ENCODE measurements at regions not wholly inside any gene's neighbourhood (a gene's known extent, or its start where the extent isn't known, plus 50 kb on each side); places are given as distances from the start of the nearest gene placed in this dataset.

DNA sequence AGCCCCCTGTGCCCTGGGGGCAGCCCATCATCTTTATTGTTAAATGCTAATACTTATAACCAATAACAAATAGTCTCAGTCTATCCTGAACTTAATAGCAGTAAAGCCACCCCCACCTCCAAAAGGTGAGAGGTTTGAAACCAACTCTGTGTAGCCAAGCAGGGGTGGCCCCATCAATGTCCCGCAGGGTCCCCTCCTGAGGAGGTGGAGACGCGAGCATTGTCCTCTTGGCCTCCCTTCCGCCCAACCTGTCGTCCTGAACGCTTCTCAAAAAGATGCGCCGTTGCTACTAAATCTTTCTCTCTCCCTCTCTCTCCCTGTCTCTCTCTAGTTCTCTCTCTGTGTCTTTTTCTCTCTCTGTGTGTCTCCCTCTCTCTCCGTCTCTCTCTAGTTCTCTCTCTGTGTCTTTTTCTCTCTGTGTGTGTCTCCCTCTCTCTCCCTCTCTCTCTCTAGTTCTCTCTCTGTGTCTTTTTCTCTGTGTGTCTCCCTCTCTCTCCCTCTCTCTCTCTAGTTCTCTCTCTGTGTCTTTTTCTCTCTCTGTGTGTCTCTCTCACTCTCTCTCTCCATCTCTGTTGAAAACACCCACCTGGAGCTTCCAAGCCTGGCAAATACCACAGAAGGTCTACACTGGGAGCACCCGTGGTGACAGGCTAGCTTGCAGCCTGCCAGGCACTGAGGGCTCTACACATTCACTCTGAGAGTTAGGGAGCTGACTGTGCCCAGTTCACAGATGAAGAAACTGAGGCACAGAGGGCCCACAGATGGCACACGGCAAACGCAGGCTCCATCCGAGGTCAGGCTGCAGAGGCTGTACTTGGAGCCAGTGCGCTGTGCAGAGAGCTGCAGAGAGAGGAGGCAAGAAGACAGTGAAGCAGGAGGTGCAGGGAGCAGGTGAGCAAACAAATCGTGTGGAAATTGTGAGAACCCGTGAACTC, 185.9 kb downstream of the C16orf95 start:
- H3K9me3 Mint-ChIP-seq: peaks cover 4% of the 10 kb centered on the region
- H3K4me3 Mint-ChIP-seq: no peak overlapping the region
- H3K4me1 Mint-ChIP-seq: no peaks in the 10 kb centered on the region
- H3K27ac Mint-ChIP-seq: no peak overlapping the region
- no peaks in the 10 kb centered on the region for H3K36me3 Mint-ChIP-seq
- H3K27me3 Mint-ChIP-seq: no peaks in the 10 kb centered on the region

- Mint-ChIP-seq H3K27me3 (no peaks in the 10 kb centered on the region), H3K9me3 (peaks cover 4% of the 10 kb centered on the region), H3K27ac (no peak overlapping the region), H3K4me1 (no peaks in the 10 kb centered on the region), H3K36me3 (peaks cover 1% of the 10 kb centered on the region), H3K4me3 (no peak overlapping the region)
Observed at GRCh38 chr16:87131996-87132345, 185.2 kb downstream of the C16orf95 start.

GRCh38 chr16:87132361-87133014, 184.7 kb downstream of the C16orf95 start:
- H3K27me3 Mint-ChIP-seq: no peaks in the 10 kb centered on the region
- H3K4me3 Mint-ChIP-seq: no peak overlapping the region
- no peaks in the 10 kb centered on the region for H3K4me1 Mint-ChIP-seq
- H3K27ac Mint-ChIP-seq: no peak overlapping the region
- peaks cover 1% of the 10 kb centered on the region for H3K36me3 Mint-ChIP-seq
- peaks cover 4% of the 10 kb centered on the region for H3K9me3 Mint-ChIP-seq

DNA sequence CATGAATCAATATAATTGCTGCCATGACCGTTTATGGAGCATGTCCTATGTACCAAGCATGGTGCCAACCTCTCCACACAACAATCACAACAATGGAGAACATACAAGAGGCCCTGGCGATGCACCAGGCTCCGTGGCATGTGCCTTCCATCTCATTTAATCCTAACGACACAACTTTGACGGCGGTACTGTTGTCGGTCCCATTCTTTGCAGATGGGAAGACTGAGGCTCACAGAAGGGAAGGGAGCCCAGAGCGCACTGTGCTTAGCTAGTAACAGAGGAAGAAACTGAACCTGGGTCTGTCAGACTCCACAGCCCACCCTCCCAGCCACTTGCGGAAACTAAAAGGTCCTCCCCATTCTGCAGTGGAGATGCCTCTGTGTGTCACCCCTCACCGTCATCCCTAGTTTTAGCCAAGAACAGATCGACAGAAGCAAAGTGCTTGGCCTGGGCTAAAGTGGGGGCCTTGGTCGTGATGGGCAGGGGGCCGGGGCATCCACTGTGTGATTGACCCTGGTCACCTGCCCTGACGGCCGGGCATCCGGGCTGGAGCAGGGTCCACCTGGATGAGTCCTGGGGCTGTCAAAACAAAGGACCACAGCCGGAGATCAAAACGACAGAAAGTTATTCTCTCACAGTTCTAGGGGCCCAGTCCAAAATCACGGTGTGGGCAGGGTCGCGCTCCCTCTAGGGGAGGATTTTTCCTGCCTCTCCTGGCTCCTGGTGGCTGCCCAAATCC, 183.9 kb downstream of the C16orf95 start:
- no peaks in the 10 kb centered on the region for H3K27me3 Mint-ChIP-seq
- no peak overlapping the region for H3K4me3 Mint-ChIP-seq
- H3K9me3 Mint-ChIP-seq: peaks cover 4% of the 10 kb centered on the region
- H3K27ac Mint-ChIP-seq: no peak overlapping the region
- H3K4me1 Mint-ChIP-seq: no peaks in the 10 kb centered on the region
- H3K36me3 Mint-ChIP-seq: peaks cover 1% of the 10 kb centered on the region

GRCh38 chr16:87133966-87134627, 183.1 kb downstream of the C16orf95 start:
- Mint-ChIP-seq H3K36me3 (peaks cover 2% of the 10 kb centered on the region), H3K9me3 (peaks cover 2% of the 10 kb centered on the region), H3K4me1 (no peaks in the 10 kb centered on the region), H3K27me3 (no peaks in the 10 kb centered on the region), H3K4me3 (no peak overlapping the region), H3K27ac (no peak overlapping the region)

- Mint-ChIP-seq H3K4me3 (no peak overlapping the region), H3K9me3 (no peaks in the 10 kb centered on the region), H3K27ac (no peak overlapping the region), H3K27me3 (no peaks in the 10 kb centered on the region), H3K36me3 (peaks cover 4% of the 10 kb centered on the region), H3K4me1 (no peaks in the 10 kb centered on the region)
Observed at GRCh38 chr16:87134628-87134995, 182.6 kb downstream of the C16orf95 start.

DNA sequence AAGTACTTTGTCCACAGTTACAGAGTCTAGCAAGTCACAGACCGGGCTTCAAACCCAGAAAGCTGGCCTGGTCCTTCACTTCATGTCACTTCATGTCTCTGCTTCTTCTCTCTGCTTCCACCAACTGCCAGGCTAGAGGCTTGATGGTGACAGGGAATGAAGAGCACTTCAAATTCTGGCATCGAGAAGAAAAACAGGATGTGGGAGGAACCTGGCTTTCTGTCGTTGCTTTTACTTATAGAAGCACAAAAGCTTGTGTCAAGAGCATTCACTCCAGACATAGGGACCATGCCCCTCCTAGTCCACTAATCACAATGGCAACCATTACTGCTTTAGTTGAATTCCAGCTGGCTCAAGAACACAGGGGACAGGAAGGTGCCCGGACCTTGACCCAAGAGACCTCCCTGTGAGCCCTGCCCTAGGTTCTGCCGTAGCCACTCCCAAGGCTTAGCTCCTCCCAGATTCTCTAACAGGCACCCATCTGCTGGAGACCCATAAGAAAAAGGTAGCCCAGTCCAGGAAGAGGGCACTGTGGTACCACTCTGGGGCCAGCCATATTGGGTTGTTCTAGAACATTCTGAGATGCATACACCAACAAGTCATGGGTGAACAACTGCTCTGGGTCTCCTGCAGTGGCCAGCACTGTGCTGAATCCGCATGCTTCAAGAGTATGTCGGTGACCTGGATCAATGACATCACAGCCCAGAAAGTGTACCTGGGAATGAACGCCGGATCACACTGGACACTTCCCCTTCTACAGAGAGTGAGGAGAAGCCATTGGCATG, 181.8 kb downstream of the C16orf95 start:
- Mint-ChIP-seq H3K27ac (no peak overlapping the region), H3K4me3 (no peak overlapping the region), H3K9me3 (no peaks in the 10 kb centered on the region), H3K4me1 (no peaks in the 10 kb centered on the region), H3K36me3 (peaks cover 4% of the 10 kb centered on the region), H3K27me3 (no peaks in the 10 kb centered on the region)

GRCh38 chr16:87138316-87138715, 178.9 kb downstream of the C16orf95 start:
- no peak overlapping the region for H3K4me3 Mint-ChIP-seq
- no peaks in the 10 kb centered on the region for H3K4me1 Mint-ChIP-seq
- H3K27me3 Mint-ChIP-seq: no peaks in the 10 kb centered on the region

DNA sequence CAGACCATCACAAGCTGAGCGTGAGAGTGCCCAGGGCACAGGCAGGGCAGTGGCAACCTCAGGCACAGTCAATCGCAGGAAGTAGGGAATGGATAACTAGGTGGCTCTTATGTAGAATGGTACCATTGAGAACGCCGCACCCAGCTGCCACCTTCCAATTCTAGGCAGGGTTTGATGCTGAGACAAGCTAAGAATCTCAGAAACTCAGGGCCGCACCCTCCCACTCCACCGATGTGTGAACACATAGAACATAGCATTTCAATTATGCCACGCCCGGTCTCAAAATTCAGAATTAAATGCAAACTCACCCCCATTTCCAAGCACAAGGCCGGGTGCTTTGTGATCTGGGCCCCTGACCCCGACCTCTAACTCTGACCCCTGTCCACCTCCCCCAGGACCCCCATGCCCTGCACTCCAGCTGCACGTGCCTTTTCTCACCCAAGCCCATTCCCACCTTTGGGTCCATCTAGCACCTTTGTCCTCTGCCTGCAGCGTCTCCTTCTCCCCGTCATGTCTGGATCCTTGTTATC, 178.4 kb downstream of the C16orf95 start:
- Mint-ChIP-seq H3K4me1 (no peaks in the 10 kb centered on the region), H3K27ac (no peak overlapping the region), H3K4me3 (no peak overlapping the region), H3K9me3 (no peaks in the 10 kb centered on the region), H3K36me3 (peaks cover 4% of the 10 kb centered on the region), H3K27me3 (no peaks in the 10 kb centered on the region)

More at GRCh38 chr16:87138316-87138715, 178.9 kb downstream of the C16orf95 start:
- Mint-ChIP-seq H3K9me3 (no peaks in the 10 kb centered on the region), H3K36me3 (peaks cover 4% of the 10 kb centered on the region), H3K27ac (no peak overlapping the region)

DNA sequence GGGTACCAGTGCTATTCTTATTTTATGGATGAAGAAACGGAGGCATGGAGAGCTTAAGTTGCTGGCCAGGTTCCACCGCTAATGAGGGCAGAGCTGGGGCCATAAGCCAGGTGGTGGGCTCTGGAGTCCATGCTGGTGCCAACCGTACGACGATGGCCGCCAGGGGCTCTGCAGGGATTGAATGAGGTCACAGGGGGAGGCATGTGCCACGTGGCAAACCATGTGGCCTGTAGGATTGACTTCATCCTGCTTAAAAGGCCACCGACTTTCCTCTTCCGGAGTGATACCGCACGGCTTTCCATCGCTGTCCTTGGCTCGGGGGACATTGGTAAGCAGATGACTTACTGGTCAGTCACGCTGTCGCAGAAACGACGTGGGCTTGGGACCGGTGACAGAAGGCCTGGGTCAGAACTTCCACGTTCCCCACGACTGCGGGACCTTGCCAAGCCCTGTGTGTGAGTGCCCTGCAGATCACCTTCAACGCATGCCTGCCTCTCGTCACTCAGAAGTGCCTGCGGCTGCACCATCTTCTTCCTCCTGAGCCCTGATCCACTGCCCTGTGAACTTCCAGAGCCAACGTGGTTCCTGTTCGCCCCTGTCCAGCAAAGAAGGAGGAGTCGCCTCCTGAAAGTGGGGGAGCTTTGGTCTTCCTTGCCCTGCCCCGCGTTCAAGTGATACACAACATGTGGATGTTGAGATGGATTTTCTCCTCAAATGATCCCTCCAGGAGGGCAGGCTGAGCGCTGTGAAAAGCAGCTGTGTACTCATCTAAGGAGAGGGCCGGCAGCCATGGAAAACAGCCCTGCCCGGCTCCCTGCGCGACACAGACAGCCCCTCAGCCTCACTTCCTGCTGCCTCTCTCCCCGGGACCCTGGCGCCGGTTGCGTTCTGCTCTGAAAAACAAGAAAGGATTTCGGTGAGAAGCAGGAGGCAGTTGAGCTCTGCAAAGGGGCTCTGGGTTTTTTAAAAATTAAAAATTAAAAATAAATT, 176.7 kb downstream of the C16orf95 start:
- no peaks in the 10 kb centered on the region for H3K9me3 Mint-ChIP-seq
- H3K36me3 Mint-ChIP-seq: peaks cover 4% of the 10 kb centered on the region
- no peak overlapping the region for H3K4me3 Mint-ChIP-seq

DNA sequence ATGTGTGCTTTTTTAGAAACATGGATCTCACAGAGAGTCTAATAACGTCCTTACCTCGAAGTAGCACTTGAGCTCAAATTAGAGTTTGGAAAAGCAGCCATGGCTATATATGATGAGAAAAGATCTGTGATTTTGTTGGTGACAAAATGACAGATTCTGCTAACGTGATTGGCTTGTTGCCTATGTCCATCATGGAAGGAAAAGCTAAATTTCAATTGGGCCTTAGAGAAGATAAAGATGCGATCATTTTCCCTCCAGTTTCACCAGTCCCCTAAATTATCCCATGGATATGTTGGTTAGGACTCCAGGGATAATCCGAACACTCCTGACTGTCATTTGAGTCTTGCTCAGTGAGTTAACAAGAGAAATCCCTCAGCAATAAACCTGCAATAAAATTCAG, 175.8 kb downstream of the C16orf95 start:
- H3K4me3 Mint-ChIP-seq: no peak overlapping the region
- no peak overlapping the region for H3K27ac Mint-ChIP-seq
- H3K36me3 Mint-ChIP-seq: peaks cover 4% of the 10 kb centered on the region
- no peaks in the 10 kb centered on the region for H3K4me1 Mint-ChIP-seq
- no peaks in the 10 kb centered on the region for H3K9me3 Mint-ChIP-seq
- H3K27me3 Mint-ChIP-seq: no peaks in the 10 kb centered on the region

More for the DNA sequence above, 176.7 kb downstream of the C16orf95 start:
- no peak overlapping the region for H3K27ac Mint-ChIP-seq
- H3K27me3 Mint-ChIP-seq: no peaks in the 10 kb centered on the region
- no peaks in the 10 kb centered on the region for H3K4me1 Mint-ChIP-seq

DNA sequence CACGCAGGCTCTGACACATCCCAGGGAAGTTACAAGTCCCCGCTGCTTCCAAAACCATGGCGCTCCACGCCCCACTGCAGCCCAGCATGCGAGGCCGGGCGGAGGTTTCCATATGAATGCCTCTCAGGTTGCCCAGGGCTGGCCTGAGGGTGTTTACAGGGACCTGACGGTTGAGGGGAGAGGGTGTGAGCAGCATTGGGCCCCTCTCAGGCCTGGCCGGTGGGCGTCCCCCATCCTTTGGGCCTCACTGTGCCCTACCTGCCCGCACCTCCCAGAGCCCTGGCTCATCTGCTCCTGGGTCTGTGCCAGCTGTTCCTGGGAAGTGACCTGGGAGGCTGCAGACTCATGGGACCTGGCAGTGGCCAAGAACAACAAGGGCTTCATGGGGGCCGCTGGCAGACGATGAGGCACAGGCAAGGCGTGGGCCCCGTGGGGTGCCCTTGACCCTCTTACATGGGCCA, 173.5 kb downstream of the C16orf95 start:
- Mint-ChIP-seq H3K27ac (no peak overlapping the region), H3K4me3 (no peak overlapping the region), H3K27me3 (no peaks in the 10 kb centered on the region), H3K9me3 (peaks cover 4% of the 10 kb centered on the region), H3K36me3 (peaks cover 4% of the 10 kb centered on the region), H3K4me1 (no peaks in the 10 kb centered on the region)

GRCh38 chr16:87144232-87144631, 173.0 kb downstream of the C16orf95 start:
- peaks cover 8% of the 10 kb centered on the region for H3K9me3 Mint-ChIP-seq
- no peaks in the 10 kb centered on the region for H3K27me3 Mint-ChIP-seq
- no peaks in the 10 kb centered on the region for H3K4me1 Mint-ChIP-seq
- H3K4me3 Mint-ChIP-seq: no peak overlapping the region
- H3K36me3 Mint-ChIP-seq: peaks cover 5% of the 10 kb centered on the region
- no peak overlapping the region for H3K27ac Mint-ChIP-seq

All from activated naive CD4-positive, alpha-beta T cell treated with anti-CD3 and anti-CD28 coated beads, Interleukin-2, amount 50 U/mL, for 24 hours (primary cell).